ENCODE measurements at regions not wholly inside any gene's neighbourhood (a gene's known extent, or its start where the extent isn't known, plus 50 kb on each side); places are given as distances from the start of the nearest gene placed in this dataset.

DNA sequence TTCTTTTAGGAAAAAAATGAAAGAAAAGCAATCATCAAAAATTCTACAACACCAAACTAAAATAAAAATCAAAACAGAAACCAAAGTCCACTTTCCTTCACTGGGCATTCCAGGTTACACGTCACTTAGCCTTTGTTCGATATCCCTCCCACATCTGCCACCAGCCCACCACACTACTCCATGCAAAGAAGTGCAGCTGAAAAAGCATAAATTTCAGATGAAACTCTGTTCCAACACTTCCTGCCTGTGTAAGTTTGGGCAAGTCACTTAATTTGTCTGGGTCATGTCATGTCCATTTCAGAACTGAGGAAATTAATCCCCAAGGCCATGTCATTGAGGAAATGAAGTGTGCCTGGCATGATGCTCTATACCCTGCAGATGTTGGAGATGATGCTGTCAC lies 354.3 kb upstream of the USP24 start:
- Histone ChIP-seq H3K9me3 (ENCODE audit: low read length) (no peaks in the 10 kb centered on the region), H3K27ac (ENCODE audit: low read depth, low read length, poor library complexity, severe bottlenecking) (no peak overlapping the region), H2AFZ (ENCODE audit: low read length) (no peak overlapping the region), H3K4me1 (ENCODE audit: insufficient read depth, low read length, poor library complexity, severe bottlenecking) (no peaks in the 10 kb centered on the region), H3K4me2 (ENCODE audit: low read length) (no peak overlapping the region), H3K36me3 (ENCODE audit: insufficient read depth, low read length) (no peaks in the 10 kb centered on the region), H3K4me3 (ENCODE audit: low read depth, low read length, poor library complexity, severe bottlenecking) (no peak overlapping the region), H3K79me2 (ENCODE audit: insufficient read depth, low read depth, low read length) (no peaks in the 10 kb centered on the region), H3K9me2 (ENCODE audit: insufficient read depth, low read length) (no peaks in the 10 kb centered on the region), H4K20me1 (ENCODE audit: insufficient read depth, low read length) (no peaks in the 10 kb centered on the region)
- no TSS peak for BruUV-seq (replicated peaks)
- no peak for TF ChIP-seq EZH2phosphoT487 (IDR thresholded peaks at IDR 0.05; ENCODE audit: borderline replicate concordance, low read depth, low read length)
- TF ChIP-seq, protein P1, sequence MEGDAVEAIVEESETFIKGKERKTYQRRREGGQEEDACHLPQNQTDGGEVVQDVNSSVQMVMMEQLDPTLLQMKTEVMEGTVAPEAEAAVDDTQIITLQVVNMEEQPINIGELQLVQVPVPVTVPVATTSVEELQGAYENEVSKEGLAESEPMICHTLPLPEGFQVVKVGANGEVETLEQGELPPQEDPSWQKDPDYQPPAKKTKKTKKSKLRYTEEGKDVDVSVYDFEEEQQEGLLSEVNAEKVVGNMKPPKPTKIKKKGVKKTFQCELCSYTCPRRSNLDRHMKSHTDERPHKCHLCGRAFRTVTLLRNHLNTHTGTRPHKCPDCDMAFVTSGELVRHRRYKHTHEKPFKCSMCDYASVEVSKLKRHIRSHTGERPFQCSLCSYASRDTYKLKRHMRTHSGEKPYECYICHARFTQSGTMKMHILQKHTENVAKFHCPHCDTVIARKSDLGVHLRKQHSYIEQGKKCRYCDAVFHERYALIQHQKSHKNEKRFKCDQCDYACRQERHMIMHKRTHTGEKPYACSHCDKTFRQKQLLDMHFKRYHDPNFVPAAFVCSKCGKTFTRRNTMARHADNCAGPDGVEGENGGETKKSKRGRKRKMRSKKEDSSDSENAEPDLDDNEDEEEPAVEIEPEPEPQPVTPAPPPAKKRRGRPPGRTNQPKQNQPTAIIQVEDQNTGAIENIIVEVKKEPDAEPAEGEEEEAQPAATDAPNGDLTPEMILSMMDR (conservative IDR thresholded peaks at IDR 0.05; ENCODE audit: low read length), result no peak
- DNase-seq (ENCODE audit: low spot score), result no peak
- POLR2A ChIA-PET, result no interaction called here
- CTCF ChIA-PET (ENCODE audit: unreplicated experiment), result no interaction called here
- intact Hi-C loops (cut with micrococcal nuclease; ENCODE audit: unreplicated experiment), result no loop called here

DNA sequence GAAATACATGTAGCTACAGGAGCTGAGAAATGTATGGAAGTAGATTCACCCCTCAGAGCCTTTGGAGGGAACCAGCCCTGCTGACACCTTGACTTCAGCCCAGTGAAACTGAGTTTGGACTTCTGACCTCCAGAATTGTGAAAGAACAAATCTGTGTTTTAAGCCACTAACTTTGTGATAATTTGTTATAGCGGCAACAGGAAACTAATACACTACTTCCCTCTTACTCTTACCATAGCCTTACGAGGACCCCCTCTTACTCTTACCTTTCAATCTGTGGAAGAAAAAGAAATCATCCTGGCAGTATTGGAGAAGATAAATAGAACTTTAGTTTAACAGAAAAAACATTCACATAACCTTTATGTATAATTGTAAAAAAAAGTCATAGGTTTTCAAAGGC lies 353.6 kb upstream of the USP24 start:
- Histone ChIP-seq H4K20me1 (ENCODE audit: insufficient read depth, low read length) (no peaks in the 10 kb centered on the region), H3K79me2 (ENCODE audit: insufficient read depth, low read depth, low read length) (no peaks in the 10 kb centered on the region), H3K27ac (ENCODE audit: low read depth, low read length, poor library complexity, severe bottlenecking) (no peak overlapping the region), H3K4me3 (ENCODE audit: low read depth, low read length, poor library complexity, severe bottlenecking) (no peak overlapping the region), H2AFZ (ENCODE audit: low read length) (no peak overlapping the region), H3K9me2 (ENCODE audit: insufficient read depth, low read length) (no peaks in the 10 kb centered on the region), H3K4me2 (ENCODE audit: low read length) (no peak overlapping the region), H3K36me3 (ENCODE audit: insufficient read depth, low read length) (no peaks in the 10 kb centered on the region), H3K9me3 (ENCODE audit: low read length) (no peaks in the 10 kb centered on the region), H3K4me1 (ENCODE audit: insufficient read depth, low read length, poor library complexity, severe bottlenecking) (no peaks in the 10 kb centered on the region)
- ChIA-PET CTCF (ENCODE audit: unreplicated experiment) (no interaction called here), POLR2A (no interaction called here)
- intact Hi-C loops (cut with micrococcal nuclease; ENCODE audit: unreplicated experiment), result no loop called here
- TF ChIP-seq EZH2phosphoT487 (IDR thresholded peaks at IDR 0.05; ENCODE audit: borderline replicate concordance, low read depth, low read length), result no peak
- TF ChIP-seq, protein P1 (conservative IDR thresholded peaks at IDR 0.05; ENCODE audit: low read length), result no peak
- no peak for DNase-seq (ENCODE audit: low spot score)
- no TSS peak for BruUV-seq (replicated peaks)

DNA sequence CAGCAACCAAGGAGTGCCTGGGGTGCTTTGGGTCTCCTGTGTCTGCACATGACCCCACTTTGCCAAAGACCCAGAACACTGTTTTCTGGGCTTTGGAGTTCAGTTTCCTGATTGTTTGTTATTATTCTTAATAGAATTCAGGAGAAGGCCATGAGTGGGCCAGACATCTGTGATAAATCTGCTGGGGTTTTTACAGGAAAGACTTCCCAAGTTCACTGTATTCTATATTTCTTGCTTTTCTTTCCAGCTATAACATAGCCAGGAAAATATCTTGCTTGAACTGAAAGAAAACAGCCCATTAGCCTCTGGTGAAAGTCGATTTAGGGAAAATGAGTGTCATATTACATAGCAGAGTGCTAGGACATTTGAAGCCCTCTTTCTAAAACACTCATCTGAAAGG lies 345.1 kb upstream of the USP24 start:
- H3K4me3 ChIP-seq (ENCODE audit: low read depth, low read length, poor library complexity, severe bottlenecking), result no peak overlapping the region
- H3K4me1 ChIP-seq (ENCODE audit: insufficient read depth, low read length, poor library complexity, severe bottlenecking), result no peaks in the 10 kb centered on the region
- no peaks in the 10 kb centered on the region for H3K9me3 ChIP-seq (ENCODE audit: low read length)
- DNase-seq (ENCODE audit: low spot score), result no peak
- no peaks in the 10 kb centered on the region for H4K20me1 ChIP-seq (ENCODE audit: insufficient read depth, low read length)
- H3K79me2 ChIP-seq (ENCODE audit: insufficient read depth, low read depth, low read length), result no peaks in the 10 kb centered on the region
- TF ChIP-seq EZH2phosphoT487 (IDR thresholded peaks at IDR 0.05; ENCODE audit: borderline replicate concordance, low read depth, low read length), result no peak
- TF ChIP-seq, protein P1 (conservative IDR thresholded peaks at IDR 0.05; ENCODE audit: low read length), result no peak
- intact Hi-C loops (cut with micrococcal nuclease; ENCODE audit: unreplicated experiment), result no loop called here
- ChIA-PET POLR2A (no interaction called here), CTCF (ENCODE audit: unreplicated experiment) (no interaction called here)
- H3K36me3 ChIP-seq (ENCODE audit: insufficient read depth, low read length), result no peaks in the 10 kb centered on the region
- no peak overlapping the region for H2AFZ ChIP-seq (ENCODE audit: low read length)
- no TSS peak for BruUV-seq (replicated peaks)
- no peaks in the 10 kb centered on the region for H3K9me2 ChIP-seq (ENCODE audit: insufficient read depth, low read length)
- H3K27ac ChIP-seq (ENCODE audit: low read depth, low read length, poor library complexity, severe bottlenecking), result no peak overlapping the region
- no peak overlapping the region for H3K4me2 ChIP-seq (ENCODE audit: low read length)
